Retinal pigment epithelial cell (primary cell): ENCODE measurements at regions not wholly inside any gene's neighbourhood (a gene's known extent, or its start where the extent isn't known, plus 50 kb on each side); places are given as distances from the start of the nearest gene placed in this dataset.

Experiments
- DNase-seq: peaks from one replicate; pipeline ENCODE4 v3.0.0-alpha.2; 2010; ENCODE audit warnings: low read depth
- H3K4me3 ChIP-seq: 2 replicates; pipeline ENCODE4 v1.5.1; 2011; ENCODE audit warnings: mild to moderate bottlenecking, low read length, control low read depth, moderate library complexity
- CTCF ChIP-seq: conservative IDR thresholded peaks from 2 replicates; pipeline ENCODE4 v1.5.1; 2011; ENCODE audit warnings: low read depth, low read length, control low read depth, inconsistent platforms

GRCh38 chr10:94085288-94085687 lies 91.6 kb downstream of the PLCE1 start:
- no peak for DNase-seq
- no peak for TF ChIP-seq CTCF
- H3K4me3 ChIP-seq = no peak overlapping the region

GRCh38 chr10:94085766-94086437 lies 92.2 kb downstream of the PLCE1 start:
- no peak overlapping the region for H3K4me3 ChIP-seq
- no peak for DNase-seq
- TF ChIP-seq CTCF = no peak

- DNase-seq = peak; percentile 83
Measured at GRCh38 chr10:94088926-94089381, 95.2 kb downstream of the PLCE1 start.

GRCh38 chr10:94091649-94092048 lies 97.9 kb downstream of the PLCE1 start:
- H3K4me3 ChIP-seq = no peak overlapping the region
- peak; percentile 51 for DNase-seq
- no peak for TF ChIP-seq CTCF

More at GRCh38 chr10:94088926-94089381, 95.2 kb downstream of the PLCE1 start:
- H3K4me3 ChIP-seq = peak overlapping the region; percentile 34
- no peak for TF ChIP-seq CTCF

GRCh38 chr10:94092848-94093247 lies 99.1 kb downstream of the PLCE1 start:
- no peak for TF ChIP-seq CTCF
- H3K4me3 ChIP-seq = no peak overlapping the region
- DNase-seq = no peak

- DNase-seq = no peak
- no peak overlapping the region for H3K4me3 ChIP-seq
- no peak for TF ChIP-seq CTCF
Measured at GRCh38 chr10:94093286-94093905, 99.7 kb downstream of the PLCE1 start.

- no peak overlapping the region for H3K4me3 ChIP-seq
- TF ChIP-seq CTCF = no peak
- DNase-seq = no peak
Measured at GRCh38 chr10:94094540-94094939, 100.8 kb downstream of the PLCE1 start.
